ENCODE measurements at regions not wholly inside any gene's neighbourhood (a gene's known extent, or its start where the extent isn't known, plus 50 kb on each side); places are given as distances from the start of the nearest gene placed in this dataset.

GRCh38 chr6:16078064-16078463 lies 50.8 kb upstream of the MYLIP start:
- no peak for DNase-seq (ENCODE audit: low read depth in 1 of 2, low spot score in 1 of 2)

DNA sequence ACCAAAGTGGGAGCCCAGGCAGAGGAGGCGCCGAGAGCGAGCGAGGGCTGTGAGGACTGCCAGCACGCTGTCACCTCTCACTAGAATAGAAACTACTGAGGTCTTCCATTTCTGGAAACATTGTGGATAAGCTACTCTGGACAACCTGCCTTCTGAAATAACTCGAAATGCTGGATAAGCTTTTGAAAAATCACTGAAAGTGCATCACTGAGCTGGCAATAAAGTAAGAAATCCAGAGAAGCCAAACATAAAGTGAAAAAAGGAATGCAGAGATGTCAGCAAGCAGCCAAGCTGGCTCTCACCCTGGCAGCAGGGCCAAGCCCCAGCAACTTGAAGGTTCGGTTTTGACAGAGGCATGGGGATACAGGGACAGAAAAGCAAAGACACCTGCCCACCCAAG lies 59.2 kb upstream of the MYLIP start:
- no peak for DNase-seq (ENCODE audit: low read depth in 1 of 2, low spot score in 1 of 2)

DNA sequence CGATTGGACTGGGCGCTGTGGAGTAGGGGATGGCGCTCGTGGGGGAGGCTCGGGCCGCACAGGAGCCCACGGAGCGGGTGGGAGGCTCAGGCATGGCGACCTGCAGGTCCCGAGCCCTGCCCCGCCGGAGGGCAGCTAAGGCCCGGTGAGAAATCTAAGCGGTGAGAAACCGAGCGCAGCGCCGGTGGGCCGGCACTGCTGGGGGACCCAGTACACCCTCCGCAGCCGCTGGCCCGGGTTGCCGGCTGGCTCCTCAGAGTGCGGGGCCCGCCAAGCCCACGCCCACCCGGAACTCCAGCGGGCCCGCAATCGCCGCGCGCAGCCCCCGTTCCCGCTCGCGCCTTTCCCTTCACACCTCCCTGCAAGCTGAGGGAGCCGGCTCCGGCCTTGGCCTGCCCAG lies 59.7 kb upstream of the MYLIP start:
- DNase-seq (ENCODE audit: low read depth in 1 of 2, low spot score in 1 of 2), result no peak

- DNase-seq (ENCODE audit: low read depth in 1 of 2, low spot score in 1 of 2), result no peak
Measured at GRCh38 chr6:16067568-16067967, 61.3 kb upstream of the MYLIP start.

GRCh38 chr6:16064671-16065072 lies 64.2 kb upstream of the MYLIP start:
- DNase-seq (ENCODE audit: low read depth in 1 of 2, low spot score in 1 of 2), result no peak

DNA sequence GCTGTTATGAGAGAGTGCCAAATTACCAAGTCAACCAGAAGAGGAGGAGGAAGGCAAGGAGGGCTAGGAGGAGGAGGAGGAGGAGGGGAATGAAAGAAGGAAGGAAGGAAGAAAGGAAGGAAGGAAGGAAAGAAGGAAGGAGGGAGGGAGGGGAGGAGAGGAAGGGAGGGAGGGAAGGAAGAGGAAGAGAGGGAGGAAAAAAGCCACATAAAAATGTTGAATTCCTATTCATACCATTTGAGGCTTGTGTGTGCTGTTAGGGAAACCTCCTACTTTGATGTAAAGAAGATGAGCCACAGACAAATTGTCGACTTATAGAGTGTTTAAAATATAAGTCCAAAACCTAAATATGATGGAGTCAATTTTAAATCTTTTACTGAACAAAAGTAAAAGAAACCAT lies 65.3 kb upstream of the MYLIP start:
- DNase-seq (ENCODE audit: low read depth in 1 of 2, low spot score in 1 of 2), result no peak

GRCh38 chr6:16061818-16062217 lies 67.1 kb upstream of the MYLIP start:
- DNase-seq (ENCODE audit: low read depth in 1 of 2, low spot score in 1 of 2), result no peak

DNA sequence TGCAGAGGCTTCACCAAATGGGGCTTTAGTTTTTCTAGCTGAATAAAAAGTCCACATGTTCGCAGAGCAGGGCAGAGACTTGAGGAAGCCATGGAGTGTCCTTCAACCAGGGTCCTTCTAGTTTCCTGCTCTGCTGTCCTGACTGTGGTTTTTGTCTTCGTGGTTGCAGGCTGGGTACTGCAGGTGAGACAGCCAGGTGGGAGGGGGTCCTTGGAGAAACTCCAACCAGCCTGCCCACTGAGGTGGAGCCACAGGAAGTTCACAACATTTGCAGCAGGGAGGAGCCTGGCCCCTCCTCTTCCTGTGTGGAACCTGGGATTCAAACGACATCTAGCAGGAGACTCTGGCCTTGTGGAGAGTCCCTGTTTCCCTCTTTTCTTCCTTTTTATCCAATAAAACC lies 68.8 kb upstream of the MYLIP start:
- no peak for DNase-seq (ENCODE audit: low read depth in 1 of 2, low spot score in 1 of 2)

GRCh38 chr6:16059496-16059895 lies 69.4 kb upstream of the MYLIP start:
- no peak for DNase-seq (ENCODE audit: low read depth in 1 of 2, low spot score in 1 of 2)

GRCh38 chr6:16058929-16059345 lies 69.9 kb upstream of the MYLIP start:
- DNase-seq (ENCODE audit: low read depth in 1 of 2, low spot score in 1 of 2), result no peak

DNA sequence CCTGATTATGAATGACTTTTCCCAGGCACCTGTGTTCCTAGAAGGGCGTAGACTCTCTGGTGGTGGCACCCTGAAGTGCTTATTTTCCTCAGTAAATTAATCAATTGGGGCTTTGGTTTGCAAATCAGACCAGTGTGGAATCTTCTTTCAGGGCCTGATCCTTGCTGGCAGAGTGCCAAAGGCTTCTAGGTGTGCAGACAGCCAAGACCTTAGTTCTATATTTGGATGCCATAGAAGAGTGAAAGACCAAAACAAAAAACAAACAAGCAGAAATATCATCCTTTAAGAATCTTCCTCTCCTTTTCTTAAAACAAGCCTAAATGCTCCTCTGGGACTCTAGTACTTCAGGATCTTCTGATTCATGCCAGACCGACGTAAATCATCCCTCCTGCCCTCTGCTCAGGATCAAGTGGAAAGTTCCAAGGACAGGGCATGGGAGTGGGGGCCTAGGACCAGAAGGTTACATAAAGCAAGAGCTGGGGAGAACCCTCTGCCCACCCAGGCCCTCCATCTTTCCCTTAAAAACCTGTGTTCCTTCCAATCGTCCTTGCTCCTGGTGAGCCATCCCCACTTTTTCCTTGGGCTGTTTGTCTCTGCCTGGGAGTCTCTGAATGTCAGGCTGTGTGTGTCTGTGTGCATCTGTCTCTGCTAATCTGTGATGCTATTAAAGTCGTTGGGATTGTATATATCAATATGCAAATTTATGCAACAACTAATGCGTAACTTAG lies 70.5 kb upstream of the MYLIP start:
- DNase-seq (ENCODE audit: low read depth in 1 of 2, low spot score in 1 of 2), result no peak

DNA sequence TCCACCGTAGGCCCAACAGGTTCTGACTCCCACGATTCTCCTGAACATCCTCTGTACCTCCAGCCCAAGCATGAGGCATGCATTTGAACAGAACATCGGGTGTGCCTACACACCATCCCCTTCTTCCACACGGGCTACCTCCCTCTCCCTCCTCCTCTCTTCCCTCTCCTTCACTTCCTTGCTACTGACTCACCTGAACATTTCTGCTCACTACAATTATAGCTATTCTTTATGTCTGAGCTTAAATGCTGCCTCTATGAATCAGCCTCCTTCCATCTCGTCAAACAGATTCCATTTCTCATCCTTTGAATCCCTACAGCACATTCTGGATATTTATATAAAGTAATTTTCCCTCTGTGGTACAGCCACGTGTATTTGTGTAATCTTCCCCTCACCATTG lies 71.4 kb upstream of the MYLIP start:
- no peak for DNase-seq (ENCODE audit: low read depth in 1 of 2, low spot score in 1 of 2)

DNA sequence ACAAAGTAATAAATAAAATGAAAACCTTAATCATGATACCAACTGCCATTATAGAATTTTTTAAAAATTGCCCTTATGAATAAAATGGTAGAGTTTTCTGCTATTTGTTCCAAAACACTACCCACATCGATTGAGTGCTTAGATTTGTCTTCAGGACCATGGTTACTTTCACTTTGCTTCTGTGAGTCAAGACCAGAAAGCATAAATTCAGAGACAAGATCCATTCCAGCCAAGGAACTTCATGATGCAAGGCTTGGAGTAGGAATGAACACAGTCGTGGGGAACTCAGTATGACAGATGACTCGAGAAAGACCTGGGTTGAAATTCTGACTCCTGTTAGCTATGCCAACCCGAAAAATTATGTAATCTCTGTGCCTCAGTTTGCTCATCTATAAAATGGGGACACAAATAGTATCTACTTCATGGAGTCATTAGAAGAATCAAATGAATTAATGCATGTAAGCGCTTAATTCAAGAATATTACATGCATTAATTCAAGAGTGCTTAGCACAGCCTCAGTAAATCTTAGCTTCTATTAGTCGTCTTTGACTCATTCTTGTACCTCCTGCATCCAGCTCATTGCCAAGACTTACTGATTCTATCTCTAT lies 72.5 kb upstream of the MYLIP start:
- DNase-seq (ENCODE audit: low read depth in 1 of 2, low spot score in 1 of 2), result no peak

DNA sequence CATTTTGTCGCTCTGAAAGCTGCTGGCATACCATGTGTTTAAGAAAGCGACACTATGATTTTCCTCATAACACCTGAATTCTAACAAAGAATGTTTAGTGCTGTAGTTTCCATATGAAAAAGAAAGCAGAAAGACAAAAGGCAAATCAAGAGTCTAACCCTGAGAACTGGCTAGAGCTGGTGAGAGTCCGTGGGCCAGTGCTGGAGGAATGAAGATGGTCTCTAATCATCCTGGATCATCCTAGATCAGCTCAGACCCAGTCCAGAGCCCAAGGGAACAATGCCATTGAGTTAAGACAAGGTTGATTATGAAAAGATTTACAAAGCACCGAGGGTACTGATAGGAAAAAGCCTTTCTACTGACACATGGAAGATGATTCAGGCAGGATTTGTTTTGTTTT lies 73.0 kb upstream of the MYLIP start:
- DNase-seq (ENCODE audit: low read depth in 1 of 2, low spot score in 1 of 2), result no peak

DNA sequence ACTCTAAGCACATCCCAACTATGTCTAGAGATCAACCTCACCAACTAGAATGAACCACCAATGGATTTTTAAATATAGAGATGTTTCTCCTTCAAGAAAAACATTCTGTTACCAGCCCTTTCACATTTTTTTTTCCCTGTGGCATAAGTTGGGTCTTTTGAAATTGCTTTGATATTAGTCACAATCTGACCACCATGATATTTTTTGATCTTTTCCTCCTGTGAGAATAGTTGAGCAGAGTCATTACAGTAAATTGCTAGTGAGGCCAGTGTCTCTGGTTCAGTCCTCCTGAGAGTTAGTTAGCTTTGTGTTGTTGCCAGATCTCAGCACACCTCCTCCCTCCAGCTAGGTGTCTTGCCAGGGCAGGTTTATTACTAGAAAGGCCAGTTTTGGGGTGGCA lies 79.7 kb upstream of the MYLIP start:
- no peak for DNase-seq (ENCODE audit: low read depth in 1 of 2, low spot score in 1 of 2)

- DNase-seq (ENCODE audit: low read depth in 1 of 2, low spot score in 1 of 2), result no peak
Measured at GRCh38 chr6:16048221-16048620, 80.7 kb upstream of the MYLIP start.

DNA sequence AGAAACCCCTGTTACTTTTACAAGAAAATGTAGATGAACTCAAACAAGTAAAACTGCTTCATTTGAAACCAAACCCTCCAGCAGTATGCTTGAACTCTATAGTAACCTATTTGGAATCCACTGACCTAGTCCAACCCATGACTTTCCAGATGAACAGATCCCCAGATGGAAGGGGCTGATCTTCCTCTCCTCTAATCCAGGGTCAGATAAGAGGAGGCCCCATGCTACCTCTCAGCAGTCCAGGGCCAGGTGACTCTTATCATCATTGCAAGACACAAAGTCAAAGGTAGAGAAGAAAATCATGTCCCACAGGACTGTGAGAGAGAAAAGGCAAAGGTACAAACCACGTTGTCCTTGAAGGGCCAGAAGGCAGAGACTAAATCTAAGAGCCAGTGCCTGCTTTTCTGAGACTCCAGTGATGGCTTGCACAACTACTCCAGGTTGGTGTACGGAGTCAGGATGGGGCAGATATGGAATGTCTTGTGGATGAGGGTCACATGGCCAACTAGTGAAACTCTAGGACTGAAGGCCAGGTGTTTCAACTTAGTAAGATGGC lies 81.4 kb upstream of the MYLIP start:
- no peak for DNase-seq (ENCODE audit: low read depth in 1 of 2, low spot score in 1 of 2)

- DNase-seq (ENCODE audit: low read depth in 1 of 2, low spot score in 1 of 2), result no peak
Measured at GRCh38 chr6:16045238-16045637, 83.6 kb upstream of the MYLIP start.

DNA sequence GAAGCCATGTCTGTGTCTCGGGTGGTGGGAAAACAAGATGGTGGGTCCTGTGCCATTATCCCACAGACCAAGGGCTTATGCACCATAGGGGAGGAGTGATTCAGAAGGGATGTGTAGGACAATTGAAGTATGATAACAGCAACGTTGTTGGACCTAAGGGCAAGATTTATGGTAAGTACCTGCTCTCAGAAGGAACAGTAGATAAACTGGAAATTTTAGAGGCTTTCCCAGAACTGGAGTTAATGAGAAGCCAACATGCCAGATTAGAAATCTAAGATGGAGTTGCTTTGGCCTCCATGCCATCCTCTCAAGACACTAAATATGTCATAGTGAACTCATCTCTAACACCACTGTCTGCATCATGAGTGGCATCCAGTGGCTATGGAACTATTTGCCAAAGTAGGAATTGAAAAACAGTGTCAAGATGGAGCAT lies 84.7 kb upstream of the MYLIP start:
- no peak for DNase-seq (ENCODE audit: low read depth in 1 of 2, low spot score in 1 of 2)

- DNase-seq (ENCODE audit: low read depth in 1 of 2, low spot score in 1 of 2), result no peak
Measured at GRCh38 chr6:16043171-16044135, 85.4 kb upstream of the MYLIP start.

- DNase-seq (ENCODE audit: low read depth in 1 of 2, low spot score in 1 of 2), result no peak
Measured at GRCh38 chr6:16042751-16043150, 86.1 kb upstream of the MYLIP start.

- DNase-seq (ENCODE audit: low read depth in 1 of 2, low spot score in 1 of 2), result no peak
Measured at GRCh38 chr6:16041327-16041726, 87.6 kb upstream of the MYLIP start.

All from activated CD4-positive, alpha-beta T cell treated with anti-CD3 and anti-CD28 coated beads, Interleukin-2, amount 50 U/mL, for 24 hours (primary cell).